Gastroesophageal sphincter (tissue), 4 donors: ENCODE measurements at regions not wholly inside any gene's neighbourhood (a gene's known extent, or its start where the extent isn't known, plus 50 kb on each side); places are given as distances from the start of the nearest gene placed in this dataset.

Source experiments
- ATAC-seq: fragments of 150-250 bp; one replicate; pipeline ENCODE4 v1.9.1; 2016; ENCODE audit warnings: mild to moderate bottlenecking, moderate library complexity
- H3K27ac ChIP-seq, 4 donors: fragments of 200-600 bp; sonication (generic) in 3 of 4; 1 replicate in 3 of 4; 2 replicates in 1 of 4; pipeline ENCODE4 v1.5.1; 2016 to 2019
- H3K27me3 ChIP-seq: fragments of 200-600 bp; sonication (generic); one replicate; pipeline ENCODE4 v1.5.1; 2019
- H3K36me3 ChIP-seq, 2 donors: fragments of 200-600 bp; sonication (generic); one replicate each; pipeline ENCODE4 v1.5.1; 2019; ENCODE audit warnings: control low read depth in 1 of 2
- H3K4me1 ChIP-seq, 3 donors: fragments of 200-600 bp; sonication (generic); 1 replicate in 2 of 3; 2 replicates in 1 of 3; pipeline ENCODE4 v1.5.1; 2016 to 2019; ENCODE audit warnings: control low read depth in 2 of 3
- H3K4me3 ChIP-seq, 2 donors: fragments of 200-600 bp; sonication (generic); one replicate each; pipeline ENCODE4 v1.5.1; 2019; ENCODE audit warnings: mild to moderate bottlenecking in 1 of 2, moderate library complexity in 1 of 2
- H3K9me3 ChIP-seq, 3 donors: fragments of 200-600 bp; sonication (generic); one replicate each; pipeline ENCODE4 v1.5.1; 2017 to 2019; ENCODE audit warnings: control low read depth in 2 of 3
- CTCF ChIP-seq, 4 experiments: fragments of 200-600 bp in 2 of 4; fragments of 450-650 bp in 2 of 4; sonication (generic) in 1 of 4; IDR thresholded peaks; one replicate each; pipeline ENCODE4 v1.5.1; 2017 to 2019; ENCODE audit warnings: antibody characterized with exemption in 4 of 4, mild to moderate bottlenecking in 2 of 4, moderate library complexity in 2 of 4
- EP300 ChIP-seq: sonication (generic); formaldehyde crosslinking; IDR thresholded peaks from one replicate; pipeline ENCODE4 v1.6.1; 2017; ENCODE audit warnings: antibody characterized with exemption, mild to moderate bottlenecking
- POLR2A ChIP-seq, 2 donors: fragments of 450-650 bp; IDR thresholded peaks; one replicate each; pipeline ENCODE4 v1.6.1; 2017; ENCODE audit warnings: antibody characterized with exemption in 2 of 2, mild to moderate bottlenecking in 2 of 2, moderate library complexity in 1 of 2
- POLR2AphosphoS5 ChIP-seq: sonication (generic); formaldehyde crosslinking; IDR thresholded peaks from one replicate; pipeline ENCODE4 v1.6.1; 2017; ENCODE audit warnings: antibody characterized with exemption
- WGBS, 2 donors: methylation state at CpG; one replicate each; pipeline ENCODE4 v1.1.5; 2018; ENCODE audit warnings: low coverage in 1 of 2; 5-methylcytosine and 5-hydroxymethylcytosine counted together

DNA sequence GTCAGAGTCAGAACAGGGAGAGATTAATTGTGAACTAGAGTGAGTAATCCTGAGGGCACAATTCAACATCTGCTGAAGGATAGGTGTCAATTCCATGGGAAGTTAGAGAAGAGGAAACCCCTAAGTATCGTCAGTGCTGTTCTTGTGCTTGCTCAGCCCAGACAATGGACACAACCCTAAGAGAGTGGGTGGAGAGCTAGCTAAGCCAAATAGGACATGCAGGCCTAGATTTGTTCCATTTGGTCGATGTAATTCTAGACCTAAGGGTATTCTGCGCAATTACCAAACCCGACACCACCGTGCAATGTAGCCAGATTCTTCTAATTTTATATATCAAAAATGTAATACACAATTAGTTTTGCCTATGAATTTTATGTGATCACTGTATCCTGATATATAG is 431.6 kb downstream of the SH3GL2 start:
- WGBS, 2 donors: 60 to 80% methylated on average over 2 to 4 of the region's 5 CpGs
- ATAC-seq: no peak
- Histone ChIP-seq H3K27me3 (no peaks in the 10 kb centered on the region), H3K27ac (no peak overlapping the region), H3K4me1 (peaks cover 0 to 63% (median 0%) of the 10 kb centered on the region in 3 donors), H3K9me3 (no peaks in the 10 kb centered on the region), H3K4me3 (no peak overlapping the region), H3K36me3 (no peaks in the 10 kb centered on the region)
- TF ChIP-seq EP300 (no peak), POLR2A (IDR thresholded peaks at IDR 0.05) (no peak), CTCF (IDR thresholded peaks at IDR 0.05) (no peak), POLR2AphosphoS5 (no peak)

GRCh38 chr9:18012170-18012569 is 433.3 kb downstream of the SH3GL2 start:
- WGBS, 2 donors: 63 to 80% methylated on average over 1 to 2 of the region's 4 CpGs
- H3K27me3 ChIP-seq: no peaks in the 10 kb centered on the region
- peak; percentile 52 for ATAC-seq
- no peak for TF ChIP-seq POLR2A (IDR thresholded peaks at IDR 0.05)
- no peak for TF ChIP-seq CTCF (IDR thresholded peaks at IDR 0.05)
- TF ChIP-seq POLR2AphosphoS5: no peak
- no peak for TF ChIP-seq EP300
- H3K4me3 ChIP-seq: no peak overlapping the region
- H3K27ac ChIP-seq: no peak overlapping the region
- no peaks in the 10 kb centered on the region for H3K9me3 ChIP-seq
- H3K4me1 ChIP-seq: peaks cover 0 to 51% (median 0%) of the 10 kb centered on the region in 3 donors
- no peaks in the 10 kb centered on the region for H3K36me3 ChIP-seq

DNA sequence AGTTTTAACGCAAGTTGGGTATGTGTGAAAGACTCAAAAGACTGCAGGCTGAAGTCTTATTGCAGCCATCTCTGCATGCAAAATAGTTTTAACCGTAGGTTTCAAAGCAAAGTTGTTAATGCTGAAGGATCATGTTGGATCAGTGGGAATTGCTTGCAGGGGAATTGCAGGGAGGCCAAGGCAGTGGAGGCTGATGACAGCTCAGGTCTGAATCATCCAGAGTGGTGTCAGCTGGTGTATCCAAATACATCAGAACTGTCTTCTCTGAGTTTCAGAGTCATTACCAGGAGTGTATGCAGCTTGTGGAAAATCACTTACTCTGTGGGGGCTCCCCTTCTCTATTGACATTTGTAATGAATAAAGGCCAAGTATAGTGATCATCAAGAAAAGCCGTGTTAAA is 435.7 kb downstream of the SH3GL2 start:
- Histone ChIP-seq H3K9me3 (peaks cover 0 to 7% (median 0%) of the 10 kb centered on the region in 3 donors), H3K36me3 (no peaks in the 10 kb centered on the region), H3K27ac (no peak overlapping the region), H3K27me3 (no peaks in the 10 kb centered on the region), H3K4me3 (no peak overlapping the region), H3K4me1 (peaks cover 0 to 38% (median 0%) of the 10 kb centered on the region in 3 donors)
- WGBS, 2 donors: 56 to 61% methylated on average over 3 of the region's 3 CpGs
- no peak for ATAC-seq
- no peak for TF ChIP-seq CTCF (IDR thresholded peaks at IDR 0.05)
- TF ChIP-seq EP300: no peak
- TF ChIP-seq POLR2A (IDR thresholded peaks at IDR 0.05): no peak
- no peak for TF ChIP-seq POLR2AphosphoS5

DNA sequence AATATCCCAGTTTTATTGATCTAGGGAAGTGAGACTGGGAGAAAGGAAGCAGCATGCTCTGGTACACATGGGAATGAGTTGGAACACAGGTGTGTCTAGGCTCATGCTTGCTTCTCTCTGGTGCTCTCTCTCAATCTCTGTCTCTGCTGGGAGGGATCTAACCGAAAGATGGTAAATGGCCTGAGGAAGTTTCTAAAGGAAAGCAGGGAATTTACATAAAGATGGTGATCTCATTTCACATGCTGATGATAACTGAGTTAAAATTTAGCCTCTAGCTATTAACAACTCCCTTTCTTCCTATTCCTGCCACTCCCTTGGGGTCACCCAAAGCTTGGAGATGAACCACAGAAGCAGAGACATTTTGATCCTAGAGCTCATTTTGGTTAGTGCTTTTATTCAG is 436.2 kb downstream of the SH3GL2 start:
- H3K36me3 ChIP-seq: no peaks in the 10 kb centered on the region
- H3K27me3 ChIP-seq: no peaks in the 10 kb centered on the region
- no peak for ATAC-seq
- H3K4me3 ChIP-seq: no peak overlapping the region
- peaks cover 0 to 7% (median 0%) of the 10 kb centered on the region in 3 donors for H3K9me3 ChIP-seq
- WGBS, 2 donors: 79% methylated on average over 1 of the region's 1 CpG; no CpG with 5 or more reads in 1 of the 2 donors
- no peak overlapping the region for H3K27ac ChIP-seq
- H3K4me1 ChIP-seq: peaks cover 0 to 32% (median 0%) of the 10 kb centered on the region in 3 donors
- TF ChIP-seq EP300: no peak
- TF ChIP-seq POLR2A (IDR thresholded peaks at IDR 0.05): no peak
- TF ChIP-seq CTCF (IDR thresholded peaks at IDR 0.05): no peak
- no peak for TF ChIP-seq POLR2AphosphoS5

DNA sequence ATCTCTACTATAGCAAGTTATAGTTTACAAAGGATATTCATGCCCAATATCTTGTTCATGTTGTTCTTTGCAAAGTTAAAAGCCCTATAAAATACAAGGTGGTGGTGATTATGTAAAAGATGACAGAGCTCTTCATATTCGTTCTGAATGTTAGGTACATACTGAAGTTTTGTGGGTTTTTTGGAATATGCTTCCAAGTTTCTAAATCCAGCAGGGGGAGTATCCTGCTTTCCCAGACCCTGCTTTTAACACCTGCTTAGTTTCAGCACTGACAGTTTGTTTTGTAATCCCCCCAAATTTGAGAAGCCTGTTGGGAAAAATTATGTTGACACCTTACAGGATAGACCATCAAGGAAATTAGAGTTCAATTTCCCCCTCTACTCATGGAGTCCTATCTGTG is 438.3 kb downstream of the SH3GL2 start:
- TF ChIP-seq CTCF (IDR thresholded peaks at IDR 0.05) (no peak), POLR2A (IDR thresholded peaks at IDR 0.05) (no peak), EP300 (no peak), POLR2AphosphoS5 (no peak)
- H3K27me3 ChIP-seq: no peaks in the 10 kb centered on the region

More for the DNA sequence above, 438.3 kb downstream of the SH3GL2 start:
- Histone ChIP-seq H3K4me3 (no peak overlapping the region), H3K4me1 (peaks cover 0 to 24% (median 0%) of the 10 kb centered on the region in 3 donors), H3K36me3 (no peaks in the 10 kb centered on the region), H3K27ac (no peak overlapping the region), H3K9me3 (peaks cover 0 to 7% (median 0%) of the 10 kb centered on the region in 3 donors)
- 23 to 42% methylated on average over 1 of the region's 1 CpG for WGBS, 2 donors
- no peak for ATAC-seq
